HG03457 (cell line): ENCODE measurements at regions not wholly inside any gene's neighbourhood (a gene's known extent, or its start where the extent isn't known, plus 50 kb on each side); places are given as distances from the start of the nearest gene placed in this dataset.

Experiments used
- ATAC-seq: cut with Tn5 transposase; IDR thresholded peaks from one replicate; pipeline ENCODE4 v1.9.1; 2021; ENCODE audit warnings: moderate number of reproducible peaks; ENCODE audit not compliant: unreplicated experiment

GRCh38 chr5:89759802-89760201 lies 649.8 kb downstream of the CETN3 start:
- no peak for ATAC-seq

GRCh38 chr5:89758146-89758545 lies 651.4 kb downstream of the CETN3 start:
- no peak for ATAC-seq

- no peak for ATAC-seq
Measured at GRCh38 chr5:89756955-89757354, 652.6 kb downstream of the CETN3 start.

GRCh38 chr5:89755024-89755423 lies 654.5 kb downstream of the CETN3 start:
- no peak for ATAC-seq

GRCh38 chr5:89735082-89735481 lies 674.5 kb downstream of the CETN3 start:
- no peak for ATAC-seq

- ATAC-seq: no peak
Measured at GRCh38 chr5:89733772-89734171, 675.8 kb downstream of the CETN3 start.

- no peak for ATAC-seq
Measured at GRCh38 chr5:89729623-89730301, 679.8 kb downstream of the CETN3 start.

GRCh38 chr5:89728750-89729149 lies 680.8 kb downstream of the CETN3 start:
- ATAC-seq: no peak

GRCh38 chr5:89728134-89728533 lies 681.4 kb downstream of the CETN3 start:
- ATAC-seq: no peak

GRCh38 chr5:89724379-89725095 lies 685.0 kb downstream of the CETN3 start:
- no peak for ATAC-seq

GRCh38 chr5:89723907-89724306 lies 685.6 kb downstream of the CETN3 start:
- no peak for ATAC-seq

GRCh38 chr5:89722538-89722937 lies 687.0 kb downstream of the CETN3 start:
- ATAC-seq: no peak

GRCh38 chr5:89721931-89722330 lies 687.6 kb downstream of the CETN3 start:
- ATAC-seq: no peak

GRCh38 chr5:89721353-89721752 lies 688.2 kb downstream of the CETN3 start:
- no peak for ATAC-seq

GRCh38 chr5:89712134-89712700 lies 697.3 kb downstream of the CETN3 start:
- ATAC-seq: no peak

- ATAC-seq: no peak
Measured at GRCh38 chr5:89711526-89711925, 698.0 kb downstream of the CETN3 start.

- ATAC-seq: no peak
Measured at GRCh38 chr5:89710006-89710405, 699.5 kb downstream of the CETN3 start.

- ATAC-seq: no peak
Measured at GRCh38 chr5:89707891-89708290, 701.7 kb downstream of the CETN3 start.

- no peak for ATAC-seq
Measured at GRCh38 chr5:89706731-89707130, 702.8 kb downstream of the CETN3 start.

- no peak for ATAC-seq
Measured at GRCh38 chr5:89703817-89704216, 705.7 kb downstream of the CETN3 start.

- no peak for ATAC-seq
Measured at GRCh38 chr5:89698028-89698427, 711.5 kb downstream of the CETN3 start.

GRCh38 chr5:89697581-89697980 lies 712.0 kb downstream of the CETN3 start:
- no peak for ATAC-seq
